ENCODE measurements at regions not wholly inside any gene's neighbourhood (a gene's known extent, or its start where the extent isn't known, plus 50 kb on each side); places are given as distances from the start of the nearest gene placed in this dataset.

- intact Hi-C loops (cut with DNase I): no loop called here
Observed at GRCh38 chr4:185071236-185071811, 53.0 kb downstream of the HELT start.

GRCh38 chr4:185079271-185079905 is 61.1 kb downstream of the HELT start:
- DNase-seq: no peak
- intact Hi-C loops (cut with DNase I): no loop called here

More at GRCh38 chr4:185071236-185071811, 53.0 kb downstream of the HELT start:
- DNase-seq: no peak

GRCh38 chr4:185080545-185080944 is 62.3 kb downstream of the HELT start:
- no peak for DNase-seq
- intact Hi-C loops (cut with DNase I): no loop called here

GRCh38 chr4:185082561-185082960 is 60.5 kb upstream of the SLC25A4 start:
- intact Hi-C loops (cut with DNase I): no loop called here

GRCh38 chr4:185086053-185086452 is 57.0 kb upstream of the SLC25A4 start:
- peak in 1 of 10 donors; percentile 79 for DNase-seq
- intact Hi-C loops (cut with DNase I): no loop called here

More at GRCh38 chr4:185082561-185082960, 60.5 kb upstream of the SLC25A4 start:
- no peak for DNase-seq

- intact Hi-C loops (cut with DNase I): no loop called here
- no peak for DNase-seq
Observed at GRCh38 chr4:185088899-185089298, 54.2 kb upstream of the SLC25A4 start.

- intact Hi-C loops (cut with DNase I): loop anchor here (10.0 kb wide), 2 partner anchors 86 to 346 kb away; no protein-coding TSS in a partner anchor
- no peak for DNase-seq
Observed at GRCh38 chr4:185090592-185090991, 52.5 kb upstream of the SLC25A4 start.

- intact Hi-C loops (cut with DNase I): loop anchor here (10.0 kb wide), 2 partner anchors 88 to 348 kb away; no protein-coding TSS in a partner anchor
- no peak for DNase-seq
Observed at GRCh38 chr4:185092535-185093197, 50.4 kb upstream of the SLC25A4 start.
